GM13977 (cell line): ENCODE measurements at regions not wholly inside any gene's neighbourhood (a gene's known extent, or its start where the extent isn't known, plus 50 kb on each side); places are given as distances from the start of the nearest gene placed in this dataset.
"Not testable (repeated sequence)": the region's sequence is repeated elsewhere in the genome, so short reads cannot be mapped to it uniquely, and the experiment has no call there.

Source experiments
- DNase-seq: peaks from one replicate; pipeline ENCODE4 v3.0.0; 2012; ENCODE audit warnings: low spot score
- CTCF ChIP-seq: IDR thresholded peaks from 2 replicates; pipeline ENCODE4 v1.5.1; 2012; ENCODE audit warnings: mild to moderate bottlenecking, control low read depth; ENCODE audit not compliant: insufficient read depth; ENCODE audit errors: extremely low read depth, missing control alignments
- in situ Hi-C: fragments of 300-500 bp; cut with MboI; formaldehyde crosslinking; loops from one replicate; pipeline ENCODE4 v1.12.0; 2022; ENCODE audit warnings: low sequenced_read_pairs, low pct_unique_long_range_greater_than_20kb, mixed read lengths, inconsistent platforms; ENCODE audit not compliant: unreplicated experiment

DNA sequence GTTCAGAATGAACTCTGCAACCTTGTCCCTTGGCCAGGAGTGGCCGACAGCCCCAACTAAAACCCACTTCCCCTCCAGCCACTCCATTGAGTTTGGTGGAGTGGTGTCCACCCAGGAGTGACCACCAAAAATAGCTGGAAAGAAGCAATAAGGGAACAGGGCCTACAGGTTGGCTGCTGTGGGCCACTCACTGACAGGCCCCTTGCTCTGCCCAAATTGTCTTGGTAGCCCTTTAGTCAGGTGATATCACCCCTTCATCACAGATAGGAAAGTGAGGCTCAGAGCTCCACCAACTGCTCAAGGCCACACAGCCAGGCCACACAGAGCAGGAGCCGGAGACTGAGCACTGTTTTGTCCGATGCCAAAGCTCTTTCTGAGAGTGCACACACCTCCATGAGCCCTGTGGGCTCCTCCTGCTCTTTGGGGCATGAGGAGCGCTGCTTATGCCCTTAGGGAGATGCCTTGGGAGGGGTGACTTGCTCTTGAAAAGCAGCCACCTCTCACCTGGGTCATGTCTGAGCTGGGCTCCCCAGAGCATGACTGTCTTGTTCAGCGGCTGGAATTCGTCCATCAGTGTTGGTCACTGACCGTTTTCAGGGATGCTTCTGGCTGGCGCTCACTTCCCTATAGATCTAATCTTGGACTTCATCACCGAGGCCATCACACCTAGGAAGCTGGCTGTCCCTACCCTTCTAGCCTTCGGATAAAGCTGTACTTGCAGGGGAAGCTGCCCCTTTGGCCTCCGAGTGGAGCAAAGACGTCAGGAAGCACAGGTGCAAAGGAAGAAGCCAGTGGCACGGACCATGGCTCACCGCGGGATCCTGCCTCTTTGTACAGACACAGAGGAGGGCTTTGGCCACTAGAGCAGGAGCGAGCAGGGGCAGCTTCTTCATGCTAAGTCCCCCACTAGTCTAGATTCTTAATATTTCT lies 186.0 kb upstream of the ZNF469 start:
- DNase-seq: no peak
- in situ Hi-C loops: no loop called here
- no peak for TF ChIP-seq CTCF

DNA sequence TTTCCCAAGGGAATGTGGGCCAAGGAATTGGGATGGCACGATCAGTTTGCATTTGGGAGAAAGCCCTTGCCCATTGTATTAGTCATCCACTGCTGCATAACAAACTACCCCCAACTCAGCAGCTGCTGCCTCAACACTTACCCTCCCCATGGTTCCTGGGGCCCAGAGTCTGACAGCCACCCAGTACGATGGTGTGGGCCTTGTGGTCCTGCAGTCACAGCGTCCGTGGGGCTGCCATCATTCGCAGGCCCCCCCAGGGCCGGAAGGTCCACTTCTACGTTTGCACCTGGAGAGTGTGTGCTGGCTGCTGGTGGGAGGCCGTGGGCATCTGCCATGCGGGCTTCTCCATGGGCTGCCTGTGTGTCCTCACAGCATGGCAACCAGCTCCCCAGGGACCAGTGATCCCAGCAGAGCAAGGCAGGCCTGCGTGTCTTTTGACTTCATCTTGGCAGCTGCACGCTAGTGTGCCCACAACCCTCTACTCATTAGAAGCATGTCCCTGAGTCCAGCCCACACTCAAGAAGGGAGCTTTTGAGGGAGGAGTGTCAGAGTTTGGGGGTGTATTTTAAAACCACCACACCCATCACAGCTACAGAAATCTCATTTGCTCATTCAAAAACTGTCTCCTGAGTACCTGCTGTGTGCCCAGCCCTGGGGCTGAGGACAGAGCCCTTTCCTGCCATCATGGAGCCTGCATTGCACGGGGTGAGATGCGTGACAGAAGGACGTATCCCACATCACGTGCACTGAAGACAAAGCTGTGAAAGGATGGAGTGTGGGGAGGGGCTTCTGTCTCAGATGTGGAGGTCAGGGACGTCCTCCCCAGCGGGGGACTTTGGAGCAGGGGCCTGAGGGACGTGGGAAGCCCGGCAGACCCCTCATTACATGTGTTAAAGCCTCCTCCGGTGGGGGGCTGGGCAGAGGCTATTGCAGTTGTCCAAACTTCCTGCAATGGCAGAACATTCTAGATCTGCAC lies 185.0 kb upstream of the ZNF469 start:
- in situ Hi-C loops: no loop called here
- no peak for DNase-seq
- TF ChIP-seq CTCF: no peak

GRCh38 chr16:88198457-88199295 lies 184.1 kb upstream of the ZNF469 start:
- DNase-seq, in situ Hi-C loops: not testable (repeated sequence)

- DNase-seq, in situ Hi-C loops: not testable (repeated sequence)
Observed at GRCh38 chr16:88199296-88200153, 183.2 kb upstream of the ZNF469 start.

GRCh38 chr16:88200154-88200895 lies 182.4 kb upstream of the ZNF469 start:
- in situ Hi-C loops, DNase-seq: not testable (repeated sequence)

DNA sequence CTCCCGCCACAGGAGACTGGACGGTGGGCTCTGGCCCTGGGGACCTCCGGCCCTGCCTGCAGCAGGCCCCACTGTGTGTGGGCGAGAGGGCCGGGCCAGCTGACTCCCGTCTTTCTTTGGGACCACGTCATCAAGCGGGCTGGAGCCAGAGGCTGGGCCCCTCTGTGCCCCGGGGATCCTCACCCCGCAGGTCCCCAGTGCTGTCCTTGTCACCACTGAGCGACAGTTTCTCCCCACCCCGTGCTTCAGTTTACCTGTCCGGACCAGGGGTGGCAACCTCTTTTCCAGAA lies 181.9 kb upstream of the ZNF469 start:
- DNase-seq: no peak
- in situ Hi-C loops: no loop called here
- TF ChIP-seq CTCF: no peak

GRCh38 chr16:88201611-88202010 lies 181.1 kb upstream of the ZNF469 start:
- in situ Hi-C loops, DNase-seq: not testable (repeated sequence)
